WERI-Rb-1 (cell line): ENCODE measurements at regions not wholly inside any gene's neighbourhood (a gene's known extent, or its start where the extent isn't known, plus 50 kb on each side); places are given as distances from the start of the nearest gene placed in this dataset.
"Not testable (repeated sequence)": the region's sequence is repeated elsewhere in the genome, so short reads cannot be mapped to it uniquely, and the experiment has no call there.

Source experiments
- DNase-seq: peaks from one replicate; pipeline ENCODE4 v3.0.0-alpha.2; 2020
- H3K27ac ChIP-seq: fragments of 250-450 bp; sonication (Bioruptor Pico); 2 replicates; pipeline ENCODE4 v1.5.1; 2020; ENCODE audit warnings: mild to moderate bottlenecking, moderate library complexity
- H3K27me3 ChIP-seq: fragments of 250-450 bp; sonication (Bioruptor Pico); 2 replicates; pipeline ENCODE4 v1.5.1; 2021; ENCODE audit warnings: mild to moderate bottlenecking, low read depth, moderate library complexity; ENCODE audit not compliant: insufficient read depth, severe bottlenecking
- H3K36me3 ChIP-seq: fragments of 250-450 bp; sonication (Bioruptor Pico); 2 replicates; pipeline ENCODE4 v1.5.1; 2020; ENCODE audit warnings: mild to moderate bottlenecking, moderate library complexity
- H3K4me3 ChIP-seq: 2 replicates; pipeline ENCODE4 v1.5.1; 2011; ENCODE audit warnings: low read depth, mild to moderate bottlenecking, control low read depth, low read length
- H3K9me3 ChIP-seq: fragments of 250-450 bp; sonication (Bioruptor Pico); 2 replicates; pipeline ENCODE4 v1.5.1; 2021; ENCODE audit warnings: mild to moderate bottlenecking, moderate library complexity; ENCODE audit not compliant: severe bottlenecking
- CTCF ChIP-seq: IDR thresholded peaks from 2 replicates; pipeline ENCODE4 v1.5.1; 2011; ENCODE audit warnings: low read depth, mild to moderate bottlenecking, control low read depth, inconsistent platforms, low read length

- not testable (repeated sequence) for H3K9me3 ChIP-seq
Observed at GRCh38 chr3:195999176-195999575, 82.7 kb downstream of the TFRC start.

GRCh38 chr3:195996314-195996713 lies 85.6 kb downstream of the TFRC start:
- H3K36me3 ChIP-seq, DNase-seq, H3K9me3 ChIP-seq, H3K27me3 ChIP-seq, H3K27ac ChIP-seq, H3K4me3 ChIP-seq: not testable (repeated sequence)

More at GRCh38 chr3:195999176-195999575, 82.7 kb downstream of the TFRC start:
- H3K36me3 ChIP-seq, DNase-seq, H3K27ac ChIP-seq, H3K27me3 ChIP-seq, H3K4me3 ChIP-seq: not testable (repeated sequence)

GRCh38 chr3:195994343-195994742 lies 86.0 kb upstream of the TNK2 start:
- not testable (repeated sequence) for H3K36me3 ChIP-seq, H3K27me3 ChIP-seq, H3K9me3 ChIP-seq, H3K4me3 ChIP-seq, H3K27ac ChIP-seq
- TF ChIP-seq CTCF, result 0 out of 2 replicates have a peak, but pooled peaks have one; percentile 23
- DNase-seq, result peak; percentile 62

GRCh38 chr3:195993671-195994070 lies 85.3 kb upstream of the TNK2 start:
- not testable (repeated sequence) for H3K27me3 ChIP-seq, H3K27ac ChIP-seq, H3K36me3 ChIP-seq, H3K9me3 ChIP-seq, DNase-seq, H3K4me3 ChIP-seq

GRCh38 chr3:195992956-195993595 lies 84.7 kb upstream of the TNK2 start:
- H3K27me3 ChIP-seq, H3K4me3 ChIP-seq, H3K36me3 ChIP-seq, DNase-seq, H3K27ac ChIP-seq, H3K9me3 ChIP-seq: not testable (repeated sequence)

- not testable (repeated sequence) for H3K36me3 ChIP-seq, H3K27me3 ChIP-seq
Observed at GRCh38 chr3:195991986-195992385, 83.6 kb upstream of the TNK2 start.

GRCh38 chr3:195991243-195991642 lies 82.9 kb upstream of the TNK2 start:
- not testable (repeated sequence) for H3K27ac ChIP-seq, DNase-seq, H3K9me3 ChIP-seq

More at GRCh38 chr3:195991986-195992385, 83.6 kb upstream of the TNK2 start:
- H3K4me3 ChIP-seq, DNase-seq, H3K27ac ChIP-seq, H3K9me3 ChIP-seq: not testable (repeated sequence)

GRCh38 chr3:195990841-195991174 lies 82.5 kb upstream of the TNK2 start:
- not testable (repeated sequence) for H3K27ac ChIP-seq, H3K9me3 ChIP-seq, DNase-seq, H3K27me3 ChIP-seq, H3K36me3 ChIP-seq
- H3K4me3 ChIP-seq, result peak overlapping the region; percentile 57

More at GRCh38 chr3:195991243-195991642, 82.9 kb upstream of the TNK2 start:
- not testable (repeated sequence) for H3K4me3 ChIP-seq, H3K27me3 ChIP-seq, H3K36me3 ChIP-seq

GRCh38 chr3:195989921-195990840 lies 81.8 kb upstream of the TNK2 start:
- not testable (repeated sequence) for H3K27me3 ChIP-seq, H3K27ac ChIP-seq, H3K9me3 ChIP-seq, H3K36me3 ChIP-seq
- DNase-seq, result peak; percentile 87
- peak overlapping the region; percentile 57 for H3K4me3 ChIP-seq

- peak overlapping the region; percentile 45 for H3K4me3 ChIP-seq
- not testable (repeated sequence) for H3K27me3 ChIP-seq, H3K36me3 ChIP-seq, H3K9me3 ChIP-seq, DNase-seq, H3K27ac ChIP-seq
Observed at GRCh38 chr3:195989197-195989920, 81.0 kb upstream of the TNK2 start.

GRCh38 chr3:195988764-195989163 lies 80.4 kb upstream of the TNK2 start:
- not testable (repeated sequence) for H3K27me3 ChIP-seq, DNase-seq, H3K36me3 ChIP-seq, H3K4me3 ChIP-seq, H3K27ac ChIP-seq, H3K9me3 ChIP-seq

GRCh38 chr3:195987001-195987400 lies 78.7 kb upstream of the TNK2 start:
- H3K9me3 ChIP-seq, DNase-seq, H3K27ac ChIP-seq, H3K4me3 ChIP-seq, H3K36me3 ChIP-seq, H3K27me3 ChIP-seq: not testable (repeated sequence)

GRCh38 chr3:195986576-195986975 lies 78.2 kb upstream of the TNK2 start:
- not testable (repeated sequence) for H3K36me3 ChIP-seq, H3K4me3 ChIP-seq, DNase-seq, H3K27ac ChIP-seq, H3K9me3 ChIP-seq, H3K27me3 ChIP-seq
